ENCODE measurements at regions not wholly inside any gene's neighbourhood (a gene's known extent, or its start where the extent isn't known, plus 50 kb on each side); places are given as distances from the start of the nearest gene placed in this dataset.
"Not testable (repeated sequence)": the region's sequence is repeated elsewhere in the genome, so short reads cannot be mapped to it uniquely, and the experiment has no call there.

DNA sequence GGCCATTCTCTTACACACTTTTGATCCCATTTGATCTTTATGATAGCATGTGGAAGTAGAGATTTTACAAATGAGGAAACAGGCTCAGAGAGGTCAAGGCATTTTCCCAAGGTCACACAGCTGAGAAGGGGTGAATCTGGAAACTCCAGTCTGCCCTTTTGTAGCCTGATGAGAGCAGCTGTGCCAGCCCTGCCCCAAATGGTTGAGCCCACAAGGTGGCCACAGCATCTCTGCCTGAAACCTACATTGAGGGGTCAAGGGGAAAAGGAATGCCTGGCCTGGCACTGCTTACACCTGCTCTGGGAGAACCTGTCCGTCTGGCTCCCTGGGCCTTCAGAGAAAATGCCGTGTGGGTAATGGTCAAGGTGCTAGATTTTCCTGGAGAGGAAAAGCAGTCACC lies 200.2 kb upstream of the LINGO1 start:
- no peak for DNase-seq

DNA sequence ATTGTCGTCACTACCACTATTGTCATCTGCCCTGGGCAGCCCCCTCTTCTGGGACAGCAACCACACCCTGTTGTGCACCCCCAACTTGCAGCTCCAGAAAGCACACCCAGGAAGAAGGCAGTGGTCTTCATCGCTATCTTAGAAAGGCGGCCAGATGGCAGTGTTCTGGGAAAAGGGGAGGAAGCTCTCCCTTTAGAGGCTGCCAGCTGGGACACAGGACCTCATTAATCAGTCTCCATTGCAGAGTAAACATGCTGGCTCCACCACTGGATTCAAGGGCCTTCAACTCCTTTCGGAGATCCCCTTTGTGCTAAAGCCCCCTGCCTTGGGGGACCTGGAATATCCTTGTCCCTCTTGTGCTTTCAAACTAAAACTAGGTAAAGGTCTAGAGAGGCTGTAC lies 199.3 kb upstream of the LINGO1 start:
- DNase-seq (peak; percentile 65 to 83 (median 76)), ATAC-seq (ENCODE audit: insufficient read depth, low FRiP score) (no peak)
- TF ChIP-seq, protein P1, sequence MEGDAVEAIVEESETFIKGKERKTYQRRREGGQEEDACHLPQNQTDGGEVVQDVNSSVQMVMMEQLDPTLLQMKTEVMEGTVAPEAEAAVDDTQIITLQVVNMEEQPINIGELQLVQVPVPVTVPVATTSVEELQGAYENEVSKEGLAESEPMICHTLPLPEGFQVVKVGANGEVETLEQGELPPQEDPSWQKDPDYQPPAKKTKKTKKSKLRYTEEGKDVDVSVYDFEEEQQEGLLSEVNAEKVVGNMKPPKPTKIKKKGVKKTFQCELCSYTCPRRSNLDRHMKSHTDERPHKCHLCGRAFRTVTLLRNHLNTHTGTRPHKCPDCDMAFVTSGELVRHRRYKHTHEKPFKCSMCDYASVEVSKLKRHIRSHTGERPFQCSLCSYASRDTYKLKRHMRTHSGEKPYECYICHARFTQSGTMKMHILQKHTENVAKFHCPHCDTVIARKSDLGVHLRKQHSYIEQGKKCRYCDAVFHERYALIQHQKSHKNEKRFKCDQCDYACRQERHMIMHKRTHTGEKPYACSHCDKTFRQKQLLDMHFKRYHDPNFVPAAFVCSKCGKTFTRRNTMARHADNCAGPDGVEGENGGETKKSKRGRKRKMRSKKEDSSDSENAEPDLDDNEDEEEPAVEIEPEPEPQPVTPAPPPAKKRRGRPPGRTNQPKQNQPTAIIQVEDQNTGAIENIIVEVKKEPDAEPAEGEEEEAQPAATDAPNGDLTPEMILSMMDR (IDR thresholded peaks at IDR 0.05; ENCODE audit: control extremely low read depth, extremely low read depth): no peak
- H3K4me1 ChIP-seq (ENCODE audit: control insufficient read depth in 5 of 5, insufficient read depth in 5 of 5, low read length in 5 of 5): peaks cover 0 to 9% (median 0%) of the 10 kb centered on the region in 5 donors
- no peak overlapping the region for H3K9ac ChIP-seq (ENCODE audit: insufficient read depth in 1 of 2, low read length in 2 of 2)
- no peaks in the 10 kb centered on the region for H3K36me3 ChIP-seq (ENCODE audit: control insufficient read depth in 4 of 4, insufficient read depth in 4 of 4, low read length in 4 of 4)
- H3K4me3 ChIP-seq: no peak overlapping the region
- H3K27me3 ChIP-seq (ENCODE audit: control insufficient read depth in 3 of 3, insufficient read depth in 3 of 3, low read length in 2 of 3): no peaks in the 10 kb centered on the region
- 49 to 52% methylated on average over 4 of the region's 4 CpGs for WGBS, 2 donors
- H3K9me3 ChIP-seq (ENCODE audit: control insufficient read depth in 4 of 4, insufficient read depth in 3 of 4, low read length in 3 of 4): peaks cover 0 to 2% (median 0%) of the 10 kb centered on the region in 4 donors
- H3K27ac ChIP-seq (ENCODE audit: low read depth in 1 of 2, low read length in 1 of 2): no peak overlapping the region

More for the DNA sequence above, 200.2 kb upstream of the LINGO1 start:
- Histone ChIP-seq H3K27ac (ENCODE audit: low read depth in 1 of 2, low read length in 1 of 2) (no peak overlapping the region), H3K9me3 (ENCODE audit: control insufficient read depth in 4 of 4, insufficient read depth in 3 of 4, low read length in 3 of 4) (peaks cover 0 to 2% (median 0%) of the 10 kb centered on the region in 4 donors), H3K4me1 (ENCODE audit: control insufficient read depth in 5 of 5, insufficient read depth in 5 of 5, low read length in 5 of 5) (peaks cover 0 to 9% (median 0%) of the 10 kb centered on the region in 5 donors), H3K4me3 (no peak overlapping the region), H3K9ac (ENCODE audit: insufficient read depth in 1 of 2, low read length in 2 of 2) (no peak overlapping the region), H3K36me3 (ENCODE audit: control insufficient read depth in 4 of 4, insufficient read depth in 4 of 4, low read length in 4 of 4) (no peaks in the 10 kb centered on the region), H3K27me3 (ENCODE audit: control insufficient read depth in 3 of 3, insufficient read depth in 3 of 3, low read length in 2 of 3) (no peaks in the 10 kb centered on the region)
- ATAC-seq (ENCODE audit: insufficient read depth, low FRiP score): no peak
- TF ChIP-seq, protein P1 (IDR thresholded peaks at IDR 0.05; ENCODE audit: control extremely low read depth, extremely low read depth): no peak
- 65 to 85% methylated on average over 2 of the region's 2 CpGs for WGBS, 2 donors

- Histone ChIP-seq H3K27me3 (ENCODE audit: control insufficient read depth in 3 of 3, insufficient read depth in 3 of 3, low read length in 2 of 3) (no peaks in the 10 kb centered on the region), H3K4me1 (ENCODE audit: control insufficient read depth in 5 of 5, insufficient read depth in 5 of 5, low read length in 5 of 5) (peaks cover 0 to 9% (median 0%) of the 10 kb centered on the region in 5 donors), H3K36me3 (ENCODE audit: control insufficient read depth in 4 of 4, insufficient read depth in 4 of 4, low read length in 4 of 4) (no peaks in the 10 kb centered on the region), H3K9ac (ENCODE audit: insufficient read depth in 1 of 2, low read length in 2 of 2) (no peak overlapping the region), H3K9me3 (ENCODE audit: control insufficient read depth in 4 of 4, insufficient read depth in 3 of 4, low read length in 3 of 4) (peaks cover 0 to 2% (median 0%) of the 10 kb centered on the region in 4 donors), H3K27ac (ENCODE audit: low read depth in 1 of 2, low read length in 1 of 2) (no peak overlapping the region), H3K4me3 (no peak overlapping the region)
- no peak for ATAC-seq (ENCODE audit: insufficient read depth, low FRiP score)
- 48 to 71% methylated on average over 5 of the region's 5 CpGs for WGBS, 2 donors
- TF ChIP-seq, protein P1 (IDR thresholded peaks at IDR 0.05; ENCODE audit: control extremely low read depth, extremely low read depth): no peak
- peak in 1 of 3 donors; percentile 30 for DNase-seq
Measured at GRCh38 chr15:77830051-77830468, 197.3 kb upstream of the LINGO1 start.

DNA sequence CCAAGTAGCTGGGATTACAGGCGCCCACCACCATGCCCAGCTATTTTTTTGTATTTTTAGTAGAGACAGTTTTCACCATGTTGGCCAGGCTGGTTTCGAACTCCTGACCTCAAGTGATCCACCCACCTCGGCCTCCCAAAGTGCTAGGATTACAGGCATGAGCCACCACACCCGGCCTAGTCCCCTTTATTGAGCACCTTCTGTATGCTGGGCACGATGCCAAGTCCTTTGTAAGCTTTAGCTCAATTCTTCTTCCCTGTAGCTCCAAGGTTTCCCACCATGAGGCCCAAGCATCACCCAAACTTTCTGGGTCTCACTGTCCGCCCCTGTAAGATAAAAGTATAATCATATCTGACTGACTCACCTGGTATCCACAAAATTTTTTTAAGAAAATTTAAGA lies 196.6 kb upstream of the LINGO1 start:
- not testable (repeated sequence) for ATAC-seq (ENCODE audit: insufficient read depth, low FRiP score); H3K27ac ChIP-seq (ENCODE audit: low read depth in 1 of 2, low read length in 1 of 2); H3K4me1 ChIP-seq (ENCODE audit: control insufficient read depth in 5 of 5, insufficient read depth in 5 of 5, low read length in 5 of 5); H3K27me3 ChIP-seq (ENCODE audit: control insufficient read depth in 3 of 3, insufficient read depth in 3 of 3, low read length in 2 of 3); H3K4me3 ChIP-seq; H3K9ac ChIP-seq (ENCODE audit: insufficient read depth in 1 of 2, low read length in 2 of 2); H3K36me3 ChIP-seq (ENCODE audit: control insufficient read depth in 4 of 4, insufficient read depth in 4 of 4, low read length in 4 of 4); DNase-seq; H3K9me3 ChIP-seq (ENCODE audit: control insufficient read depth in 4 of 4, insufficient read depth in 3 of 4, low read length in 3 of 4)
- 93 to 95% methylated on average over 6 of the region's 6 CpGs for WGBS, 2 donors
